ENCODE measurements at regions not wholly inside any gene's neighbourhood (a gene's known extent, or its start where the extent isn't known, plus 50 kb on each side); places are given as distances from the start of the nearest gene placed in this dataset.

DNA sequence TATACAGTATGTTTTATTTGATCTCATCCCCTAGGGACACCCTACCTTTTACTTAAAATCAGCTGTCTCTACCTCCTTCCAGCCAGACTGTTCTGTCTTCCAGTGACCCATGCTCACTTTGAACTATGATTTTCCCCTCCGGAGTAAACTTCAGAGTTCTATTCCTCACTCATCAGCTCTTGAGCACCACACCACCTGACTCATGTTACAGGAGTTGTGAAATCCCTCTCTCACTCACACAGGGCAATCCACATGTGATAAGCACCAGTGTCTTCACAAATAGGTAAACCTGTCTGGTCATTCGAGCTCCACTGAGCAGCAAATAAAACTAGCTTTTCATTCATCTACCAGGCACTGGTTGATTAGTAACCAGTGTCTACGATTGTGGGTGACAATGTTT is 177.3 kb upstream of the BMP4 start:
- H3K79me1 ChIP-seq (ENCODE audit: low read depth, low read length): no peaks in the 10 kb centered on the region
- H3K14ac ChIP-seq (ENCODE audit: insufficient read length): no peak overlapping the region
- H3K4me2 ChIP-seq (ENCODE audit: insufficient read depth in 1 of 2, low read depth in 2 of 2, low read length in 2 of 2): no peak overlapping the region
- no peaks in the 10 kb centered on the region for H3K23me2 ChIP-seq (ENCODE audit: low read depth, low read length)
- H3K4me3 ChIP-seq (ENCODE audit: extremely low read depth in 1 of 4, insufficient read depth in 2 of 4, low read depth in 3 of 4, low read length in 4 of 4): no peak overlapping the region
- DNase-seq (ENCODE audit: low read depth in 1 of 2, low spot score in 2 of 2) (no peak), FAIRE-seq (no peak)
- no peaks in the 10 kb centered on the region for H3K27me3 ChIP-seq (replicated peaks in 1 of 4; ENCODE audit: control insufficient read depth in 3 of 4, extremely low read depth in 1 of 4, insufficient read depth in 3 of 4, low read length in 3 of 4)
- no peaks in the 10 kb centered on the region for H3K79me2 ChIP-seq (ENCODE audit: control insufficient read depth in 1 of 2, insufficient read depth in 2 of 2, low read length in 2 of 2)
- no peak overlapping the region for H4K5ac ChIP-seq (ENCODE audit: insufficient read length, low read depth, low read length)
- H3K36me3 ChIP-seq (ENCODE audit: control insufficient read depth in 2 of 4, insufficient read depth in 4 of 4, low read length in 3 of 4): no peaks in the 10 kb centered on the region
- H3K4ac ChIP-seq (replicated peaks; ENCODE audit: insufficient read length, low read depth, low read length): no peak overlapping the region
- H2AFZ ChIP-seq (ENCODE audit: low read length): no peak overlapping the region
- H3K23ac ChIP-seq (ENCODE audit: insufficient read length): no peak overlapping the region
- H2BK120ac ChIP-seq (replicated peaks; ENCODE audit: low read depth, low read length): no peak overlapping the region
- no peak overlapping the region for H3K56ac ChIP-seq (replicated peaks; ENCODE audit: insufficient read length, low read depth, low read length)
- H4K91ac ChIP-seq (replicated peaks; ENCODE audit: insufficient read length, low read length): no peak overlapping the region
- ChIA-PET POLR2A (ENCODE audit: partially characterized antibody) (interaction anchor here (0.7 kb wide), 1 partner anchor 181 kb away, joined by 3 read pairs; no protein-coding TSS in a partner anchor), CTCF (ENCODE audit: partially characterized antibody) (interaction anchor here (0.6 to 2.5 kb wide), 3 partner anchors 13 to 54 kb away, joined by 3 to 7 read pairs (median 3); no protein-coding TSS in a partner anchor)
- no peaks in the 10 kb centered on the region for H4K20me1 ChIP-seq (replicated peaks in 1 of 2; ENCODE audit: control insufficient read depth in 1 of 2, insufficient read depth in 2 of 2, low read length in 2 of 2)
- no peak overlapping the region for H2BK20ac ChIP-seq (ENCODE audit: low read length)
- TF ChIP-seq, protein P1, sequence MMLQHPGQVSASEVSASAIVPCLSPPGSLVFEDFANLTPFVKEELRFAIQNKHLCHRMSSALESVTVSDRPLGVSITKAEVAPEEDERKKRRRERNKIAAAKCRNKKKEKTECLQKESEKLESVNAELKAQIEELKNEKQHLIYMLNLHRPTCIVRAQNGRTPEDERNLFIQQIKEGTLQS (IDR thresholded peaks at IDR 0.05; ENCODE audit: insufficient read depth, low read depth, low read length): no peak
- no peak for TF ChIP-seq EP300 (IDR thresholded peaks at IDR 0.05; ENCODE audit: borderline replicate concordance in 1 of 2, low read depth in 2 of 2, low read length in 2 of 2)
- no peak overlapping the region for H2AK5ac ChIP-seq (ENCODE audit: low read depth, low read length)
- H3K27ac ChIP-seq (ENCODE audit: low read depth, low read length): no peak overlapping the region
- no peak overlapping the region for H3K18ac ChIP-seq (ENCODE audit: extremely low read depth, low read length)
- H3K9ac ChIP-seq (replicated peaks in 1 of 4; ENCODE audit: extremely low read depth in 1 of 4, low read depth in 3 of 4, low read length in 3 of 4): no peak overlapping the region
- H2BK12ac ChIP-seq (ENCODE audit: low read depth, low read length): no peak overlapping the region
- H4K8ac ChIP-seq (ENCODE audit: extremely low read depth, insufficient read depth, low read length): no peak overlapping the region
- no peak overlapping the region for H2BK15ac ChIP-seq (ENCODE audit: low read length)
- no peaks in the 10 kb centered on the region for H3K4me1 ChIP-seq (replicated peaks in 1 of 4; ENCODE audit: control insufficient read depth in 3 of 4, insufficient read depth in 4 of 4, low read length in 3 of 4)
- 87% methylated on average over 3 of the region's 3 CpGs; no CpG with 5 or more reads in 1 of the 2 experiments for WGBS, 2 experiments (ENCODE audit: extremely low coverage in 1 of 2, insufficient coverage in 1 of 2, insufficient read length in 1 of 2, insufficient replicate concordance in 2 of 2, low coverage in 1 of 2, low lambda C conversion rate in 2 of 2, missing lambda C conversion rate in 1 of 2)
- H3K9me3 ChIP-seq (ENCODE audit: insufficient read depth in 2 of 2, low read depth in 1 of 2, low read length in 1 of 2): no peaks in the 10 kb centered on the region
- H2BK5ac ChIP-seq (ENCODE audit: low read depth, low read length): no peak overlapping the region
